ENCODE measurements at regions not wholly inside any gene's neighbourhood (a gene's known extent, or its start where the extent isn't known, plus 50 kb on each side); places are given as distances from the start of the nearest gene placed in this dataset.

- no peak for DNase-seq
These were observed 147.4 kb downstream of the RASSF9 start for GRCh38 chr12:85688837-85689236.

GRCh38 chr12:85690146-85690545 lies 146.1 kb downstream of the RASSF9 start:
- DNase-seq = no peak

GRCh38 chr12:85693093-85693665 lies 143.0 kb downstream of the RASSF9 start:
- no peak for DNase-seq

- DNase-seq = no peak
These were observed 141.0 kb downstream of the RASSF9 start for GRCh38 chr12:85695097-85695715.

GRCh38 chr12:85697003-85697402 lies 139.2 kb downstream of the RASSF9 start:
- DNase-seq = no peak

- no peak for DNase-seq
These were observed 137.3 kb downstream of the RASSF9 start for GRCh38 chr12:85698937-85699336.

GRCh38 chr12:85708775-85709174 lies 127.4 kb downstream of the RASSF9 start:
- no peak for DNase-seq

- no peak for DNase-seq
These were observed 124.3 kb downstream of the RASSF9 start for GRCh38 chr12:85711735-85712390.

- DNase-seq = no peak
These were observed 122.8 kb downstream of the RASSF9 start for GRCh38 chr12:85713373-85713772.

- DNase-seq = no peak
These were observed 121.8 kb downstream of the RASSF9 start for GRCh38 chr12:85714425-85714824.

GRCh38 chr12:85720308-85721033 lies 115.7 kb downstream of the RASSF9 start:
- no peak for DNase-seq

GRCh38 chr12:85725991-85726390 lies 110.2 kb downstream of the RASSF9 start:
- DNase-seq = no peak

GRCh38 chr12:85733221-85733840 lies 102.9 kb downstream of the RASSF9 start:
- no peak for DNase-seq

GRCh38 chr12:85733984-85734383 lies 102.2 kb downstream of the RASSF9 start:
- no peak for DNase-seq

GRCh38 chr12:85740186-85740585 lies 96.0 kb downstream of the RASSF9 start:
- no peak for DNase-seq

- DNase-seq = no peak
These were observed 95.2 kb downstream of the RASSF9 start for GRCh38 chr12:85741046-85741445.

- no peak for DNase-seq
These were observed 88.2 kb downstream of the RASSF9 start for GRCh38 chr12:85747941-85748495.
